ENCODE measurements at regions not wholly inside any gene's neighbourhood (a gene's known extent, or its start where the extent isn't known, plus 50 kb on each side); places are given as distances from the start of the nearest gene placed in this dataset.
"Not testable (repeated sequence)": the region's sequence is repeated elsewhere in the genome, so short reads cannot be mapped to it uniquely, and the experiment has no call there.

DNA sequence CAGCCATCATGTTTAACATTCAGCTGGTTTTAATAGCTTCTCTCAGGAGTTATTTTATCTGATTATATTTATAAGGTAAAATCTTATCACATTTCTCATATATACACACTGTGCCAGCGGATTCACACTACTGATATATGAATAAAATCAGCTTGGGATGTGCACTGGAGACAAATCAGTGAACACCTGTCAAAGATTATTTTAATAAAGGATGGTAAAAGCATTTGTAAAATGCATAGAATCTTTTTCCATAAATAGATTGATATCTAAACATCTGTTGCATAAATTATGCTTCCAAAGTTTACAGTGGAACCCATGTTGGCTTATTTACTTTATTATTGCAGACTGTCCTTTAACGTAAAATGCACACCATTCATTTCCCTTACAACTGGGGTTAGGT is 1125.8 kb upstream of the CNTN5 start:
- Mint-ChIP-seq H3K9me3 (peaks cover 21% of the 10 kb centered on the region), H3K36me3 (ENCODE audit: low read depth) (no peaks in the 10 kb centered on the region), H3K27ac (no peak overlapping the region), H3K4me3 (no peak overlapping the region), H3K27me3 (ENCODE audit: low read depth) (no peaks in the 10 kb centered on the region), H3K4me1 (ENCODE audit: low read depth) (no peaks in the 10 kb centered on the region)
- DNase-seq (ENCODE audit: low spot score) = no peak

- Mint-ChIP-seq H3K9me3 (peaks cover 22% of the 10 kb centered on the region), H3K27me3 (ENCODE audit: low read depth) (no peaks in the 10 kb centered on the region), H3K4me1 (ENCODE audit: low read depth) (no peaks in the 10 kb centered on the region), H3K4me3 (no peak overlapping the region), H3K36me3 (ENCODE audit: low read depth) (no peaks in the 10 kb centered on the region), H3K27ac (no peak overlapping the region)
- DNase-seq (ENCODE audit: low spot score) = no peak
Measured at GRCh38 chr11:97895572-97895971, 1125.2 kb upstream of the CNTN5 start.

- no peak for DNase-seq (ENCODE audit: low spot score)
- Mint-ChIP-seq H3K27me3 (ENCODE audit: low read depth) (no peaks in the 10 kb centered on the region), H3K4me3 (no peak overlapping the region), H3K9me3 (peaks cover 48% of the 10 kb centered on the region), H3K4me1 (ENCODE audit: low read depth) (no peaks in the 10 kb centered on the region), H3K27ac (no peak overlapping the region), H3K36me3 (ENCODE audit: low read depth) (no peaks in the 10 kb centered on the region)
Measured at GRCh38 chr11:97902828-97903227, 1117.9 kb upstream of the CNTN5 start.

DNA sequence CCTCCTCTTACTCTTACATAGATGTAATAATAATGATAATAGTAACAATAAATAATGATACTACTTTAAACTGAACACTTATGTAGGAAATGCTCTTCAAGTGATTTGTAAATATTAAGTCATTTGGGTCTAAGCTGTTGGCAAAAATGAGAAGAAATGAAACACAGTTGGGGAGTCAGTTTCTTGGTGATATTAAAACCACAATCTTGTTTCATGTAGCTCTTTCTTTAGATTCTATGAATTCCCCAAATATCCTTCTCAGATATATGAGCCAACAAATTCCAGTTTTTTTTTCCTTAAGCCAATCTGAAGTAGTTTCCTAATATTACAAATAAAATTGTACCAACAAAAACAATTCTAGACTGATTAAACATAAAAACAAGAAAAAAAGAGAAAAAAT is 1115.6 kb upstream of the CNTN5 start:
- no peaks in the 10 kb centered on the region for H3K27me3 Mint-ChIP-seq (ENCODE audit: low read depth)
- H3K36me3 Mint-ChIP-seq (ENCODE audit: low read depth) = no peaks in the 10 kb centered on the region
- H3K4me3 Mint-ChIP-seq = no peak overlapping the region
- no peak for DNase-seq (ENCODE audit: low spot score)
- no peak overlapping the region for H3K27ac Mint-ChIP-seq
- no peaks in the 10 kb centered on the region for H3K4me1 Mint-ChIP-seq (ENCODE audit: low read depth)
- H3K9me3 Mint-ChIP-seq = peaks cover 50% of the 10 kb centered on the region

DNA sequence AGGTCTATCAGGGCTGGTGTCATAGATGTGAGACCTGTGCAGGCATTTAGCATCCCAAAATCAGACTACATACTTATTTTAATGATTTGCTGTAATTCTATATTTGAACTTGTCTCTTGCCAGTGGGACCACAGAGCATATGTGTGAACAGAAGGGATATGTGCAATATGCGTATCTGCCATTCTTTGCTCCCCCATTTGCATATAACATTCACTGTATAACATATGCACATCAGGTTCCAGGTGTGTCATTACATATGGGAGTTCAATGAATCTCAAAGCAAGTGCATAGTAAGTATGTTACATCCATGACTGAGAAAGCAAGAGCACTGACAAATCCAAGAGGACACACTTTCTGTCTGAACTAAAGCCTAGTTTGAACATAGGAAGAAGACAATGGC is 1115.1 kb upstream of the CNTN5 start:
- H3K27me3 Mint-ChIP-seq (ENCODE audit: low read depth) = no peaks in the 10 kb centered on the region
- H3K4me3 Mint-ChIP-seq = no peak overlapping the region
- H3K27ac Mint-ChIP-seq = no peak overlapping the region
- H3K36me3 Mint-ChIP-seq (ENCODE audit: low read depth) = no peaks in the 10 kb centered on the region
- no peak for DNase-seq (ENCODE audit: low spot score)
- peaks cover 49% of the 10 kb centered on the region for H3K9me3 Mint-ChIP-seq
- H3K4me1 Mint-ChIP-seq (ENCODE audit: low read depth) = no peaks in the 10 kb centered on the region

- H3K9me3 Mint-ChIP-seq = peaks cover 33% of the 10 kb centered on the region
- no peaks in the 10 kb centered on the region for H3K4me1 Mint-ChIP-seq (ENCODE audit: low read depth)
- no peak for DNase-seq (ENCODE audit: low spot score)
- H3K36me3 Mint-ChIP-seq (ENCODE audit: low read depth) = no peaks in the 10 kb centered on the region
- no peak overlapping the region for H3K27ac Mint-ChIP-seq
- H3K27me3 Mint-ChIP-seq (ENCODE audit: low read depth) = no peaks in the 10 kb centered on the region
- no peak overlapping the region for H3K4me3 Mint-ChIP-seq
Measured at GRCh38 chr11:97908354-97908753, 1112.4 kb upstream of the CNTN5 start.

DNA sequence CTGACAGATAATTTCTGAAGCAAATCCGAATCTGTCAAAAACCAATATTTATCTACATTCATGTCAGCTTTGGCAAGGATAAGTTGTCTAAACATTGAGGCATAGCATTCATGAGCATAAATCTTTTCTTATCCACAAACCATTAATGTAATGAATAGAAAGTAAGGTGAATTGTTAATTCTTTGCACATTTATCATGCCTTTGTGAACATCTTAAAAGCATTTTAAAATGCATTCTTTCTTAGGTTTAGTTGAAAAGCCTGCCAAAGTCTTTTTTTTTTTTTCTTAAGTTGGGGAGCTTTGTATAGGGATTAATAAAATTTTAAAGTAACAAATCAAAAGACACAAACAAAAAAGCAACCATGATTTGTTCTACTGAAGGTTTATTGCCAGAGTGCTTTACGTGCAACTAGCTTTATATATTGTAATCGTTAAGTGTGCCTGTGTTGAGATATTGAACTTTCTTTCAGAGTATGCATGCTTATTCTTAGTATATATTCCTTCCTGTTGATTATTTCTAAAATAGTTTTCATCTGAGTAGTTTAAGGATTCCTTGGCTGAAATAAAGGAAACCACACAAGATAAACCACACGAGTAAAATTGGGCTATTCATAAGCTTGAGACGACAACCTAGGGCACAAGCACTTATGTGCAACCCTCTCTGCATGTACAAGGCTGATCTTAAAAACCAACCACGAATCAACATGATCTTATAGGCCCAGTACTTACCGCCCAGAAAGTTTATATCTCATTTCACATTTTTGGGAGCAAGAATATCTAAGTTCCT is 1110.9 kb upstream of the CNTN5 start:
- no peak overlapping the region for H3K27ac Mint-ChIP-seq
- H3K4me3 Mint-ChIP-seq = no peak overlapping the region
- H3K4me1 Mint-ChIP-seq (ENCODE audit: low read depth) = no peaks in the 10 kb centered on the region
- H3K36me3 Mint-ChIP-seq (ENCODE audit: low read depth) = no peaks in the 10 kb centered on the region
- H3K9me3 Mint-ChIP-seq = peaks cover 25% of the 10 kb centered on the region
- H3K27me3 Mint-ChIP-seq (ENCODE audit: low read depth) = no peaks in the 10 kb centered on the region
- no peak for DNase-seq (ENCODE audit: low spot score)

GRCh38 chr11:97912629-97913028 is 1108.1 kb upstream of the CNTN5 start:
- H3K4me1 Mint-ChIP-seq (ENCODE audit: low read depth) = no peaks in the 10 kb centered on the region
- H3K36me3 Mint-ChIP-seq (ENCODE audit: low read depth) = no peaks in the 10 kb centered on the region
- H3K27ac Mint-ChIP-seq = no peak overlapping the region
- H3K4me3 Mint-ChIP-seq = no peak overlapping the region
- no peaks in the 10 kb centered on the region for H3K27me3 Mint-ChIP-seq (ENCODE audit: low read depth)
- H3K9me3 Mint-ChIP-seq = peaks cover 13% of the 10 kb centered on the region
- DNase-seq (ENCODE audit: low spot score) = no peak

GRCh38 chr11:97922933-97923332 is 1097.8 kb upstream of the CNTN5 start:
- H3K27me3 Mint-ChIP-seq (ENCODE audit: low read depth); H3K4me1 Mint-ChIP-seq (ENCODE audit: low read depth); DNase-seq (ENCODE audit: low spot score): not testable (repeated sequence)

GRCh38 chr11:97934572-97935208 is 1086.1 kb upstream of the CNTN5 start:
- Mint-ChIP-seq H3K9me3 (peaks cover 13% of the 10 kb centered on the region), H3K27ac (no peak overlapping the region), H3K4me1 (ENCODE audit: low read depth) (no peaks in the 10 kb centered on the region), H3K27me3 (ENCODE audit: low read depth) (no peaks in the 10 kb centered on the region), H3K36me3 (ENCODE audit: low read depth) (no peaks in the 10 kb centered on the region), H3K4me3 (no peak overlapping the region)
- DNase-seq (ENCODE audit: low spot score) = no peak

More at GRCh38 chr11:97922933-97923332, 1097.8 kb upstream of the CNTN5 start:
- not testable (repeated sequence) for H3K27ac Mint-ChIP-seq; H3K36me3 Mint-ChIP-seq (ENCODE audit: low read depth); H3K4me3 Mint-ChIP-seq
- H3K9me3 Mint-ChIP-seq = peaks cover 25% of the 10 kb centered on the region

GRCh38 chr11:97937501-97937900 is 1083.2 kb upstream of the CNTN5 start:
- Mint-ChIP-seq H3K36me3 (ENCODE audit: low read depth) (no peaks in the 10 kb centered on the region), H3K27ac (no peak overlapping the region), H3K4me1 (ENCODE audit: low read depth) (no peaks in the 10 kb centered on the region), H3K27me3 (ENCODE audit: low read depth) (no peaks in the 10 kb centered on the region), H3K9me3 (peaks cover 12% of the 10 kb centered on the region), H3K4me3 (no peak overlapping the region)
- DNase-seq (ENCODE audit: low spot score) = no peak

GRCh38 chr11:97938789-97939188 is 1082.0 kb upstream of the CNTN5 start:
- H3K27me3 Mint-ChIP-seq (ENCODE audit: low read depth) = no peaks in the 10 kb centered on the region
- H3K36me3 Mint-ChIP-seq (ENCODE audit: low read depth) = no peaks in the 10 kb centered on the region
- no peak for DNase-seq (ENCODE audit: low spot score)
- peaks cover 16% of the 10 kb centered on the region for H3K9me3 Mint-ChIP-seq
- no peak overlapping the region for H3K27ac Mint-ChIP-seq
- no peaks in the 10 kb centered on the region for H3K4me1 Mint-ChIP-seq (ENCODE audit: low read depth)
- H3K4me3 Mint-ChIP-seq = no peak overlapping the region

DNA sequence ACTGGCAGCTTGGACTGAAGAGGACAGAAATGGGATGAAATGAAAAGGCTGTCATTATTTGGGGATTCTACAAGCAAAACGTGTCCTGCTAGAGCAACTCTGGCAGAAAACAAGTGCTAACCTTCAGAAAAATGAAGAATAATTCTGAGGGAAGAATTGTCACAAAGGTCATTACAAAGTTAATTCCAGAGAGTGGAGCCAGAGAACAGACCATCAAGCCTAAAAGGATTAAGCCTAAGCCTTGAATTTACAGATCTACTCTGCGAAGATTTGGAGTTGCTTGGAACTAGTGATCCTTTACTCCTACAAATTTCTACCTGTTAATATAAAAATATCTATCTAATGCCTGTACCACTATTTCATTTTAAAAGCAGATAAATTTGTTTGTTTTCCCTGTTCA is 1077.3 kb upstream of the CNTN5 start:
- no peak overlapping the region for H3K4me3 Mint-ChIP-seq
- no peaks in the 10 kb centered on the region for H3K4me1 Mint-ChIP-seq (ENCODE audit: low read depth)
- peaks cover 9% of the 10 kb centered on the region for H3K9me3 Mint-ChIP-seq
- no peak overlapping the region for H3K27ac Mint-ChIP-seq
- no peaks in the 10 kb centered on the region for H3K36me3 Mint-ChIP-seq (ENCODE audit: low read depth)
- no peak for DNase-seq (ENCODE audit: low spot score)
- H3K27me3 Mint-ChIP-seq (ENCODE audit: low read depth) = no peaks in the 10 kb centered on the region

DNA sequence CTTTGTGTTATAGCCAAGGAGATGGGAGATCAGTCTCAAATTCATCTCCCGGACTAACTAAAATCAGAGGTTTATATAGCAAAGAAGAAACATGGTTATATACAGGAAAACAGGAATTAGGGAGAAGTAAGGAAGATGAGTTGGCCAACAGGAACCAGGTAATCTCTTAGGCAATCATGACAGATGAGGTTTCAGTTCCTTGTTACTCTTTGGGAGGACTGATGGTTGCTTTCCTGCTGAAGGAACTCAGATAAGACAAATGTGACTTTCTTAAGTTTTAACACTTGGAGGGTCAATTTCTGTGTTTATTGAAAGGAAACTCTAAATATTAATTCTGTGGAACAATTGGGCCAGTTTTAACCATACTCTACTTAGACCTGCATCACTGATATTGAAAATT is 1072.0 kb upstream of the CNTN5 start:
- H3K4me3 Mint-ChIP-seq = no peak overlapping the region
- no peak overlapping the region for H3K27ac Mint-ChIP-seq
- no peaks in the 10 kb centered on the region for H3K4me1 Mint-ChIP-seq (ENCODE audit: low read depth)
- H3K9me3 Mint-ChIP-seq = peaks cover 18% of the 10 kb centered on the region
- H3K27me3 Mint-ChIP-seq (ENCODE audit: low read depth) = no peaks in the 10 kb centered on the region
- DNase-seq (ENCODE audit: low spot score) = no peak
- H3K36me3 Mint-ChIP-seq (ENCODE audit: low read depth) = no peaks in the 10 kb centered on the region

GRCh38 chr11:97955595-97955994 is 1065.2 kb upstream of the CNTN5 start:
- H3K27ac Mint-ChIP-seq = no peak overlapping the region
- no peak for DNase-seq (ENCODE audit: low spot score)
- no peak overlapping the region for H3K4me3 Mint-ChIP-seq
- H3K4me1 Mint-ChIP-seq (ENCODE audit: low read depth) = no peaks in the 10 kb centered on the region
- H3K27me3 Mint-ChIP-seq (ENCODE audit: low read depth) = no peaks in the 10 kb centered on the region
- peaks cover 8% of the 10 kb centered on the region for H3K9me3 Mint-ChIP-seq
- no peaks in the 10 kb centered on the region for H3K36me3 Mint-ChIP-seq (ENCODE audit: low read depth)

Measured in T-helper 2 cell treated with Interferon-gamma antibody and Interleukin-4, amounts not matched to agents 5 μg/mL and 100 μg/mL, for 36 hours (primary cell).